Lower leg skin (tissue), 4 donors: ENCODE measurements at regions not wholly inside any gene's neighbourhood (a gene's known extent, or its start where the extent isn't known, plus 50 kb on each side); places are given as distances from the start of the nearest gene placed in this dataset.

Experiments
- DNase-seq, 2 donors: peaks; one replicate each; pipeline ENCODE4 v3.0.0-alpha.2; 2019; ENCODE audit warnings: low spot score in 2 of 2
- H3K4me3 ChIP-seq: fragments of 200-600 bp; sonication (generic); 2 replicates; pipeline ENCODE4 v1.5.1; 2017; ENCODE audit warnings: mild to moderate bottlenecking, low read depth; ENCODE audit not compliant: poor library complexity, severe bottlenecking
- CTCF ChIP-seq, 3 donors: fragments of 450-650 bp; IDR thresholded peaks; one replicate each; pipeline ENCODE4 v1.5.1; 2016; ENCODE audit warnings: antibody characterized with exemption in 3 of 3, mild to moderate bottlenecking in 3 of 3, moderate library complexity in 2 of 3
- POLR2A ChIP-seq, 2 donors: fragments of 450-650 bp; IDR thresholded peaks; one replicate each; pipeline ENCODE4 v1.6.1; 2016 to 2017; ENCODE audit warnings: antibody characterized with exemption in 2 of 2, mild to moderate bottlenecking in 1 of 2, moderate library complexity in 1 of 2
- WGBS, 2 donors: methylation state at CpG; one replicate each; pipeline ENCODE4 v1.1.5; 2018; 5-methylcytosine and 5-hydroxymethylcytosine counted together
- intact Hi-C: fragments of 100-400 bp; cut with DNase I; formaldehyde crosslinking; loops from one replicate; pipeline ENCODE4 v1.15.0; 2023; ENCODE audit warnings: low total_unique reads

GRCh38 chr9:108688051-108688450, 167.7 kb downstream of the ACTL7B start:
- intact Hi-C loops: no loop called here
- no peak overlapping the region for H3K4me3 ChIP-seq
- 84 to 88% methylated on average over 3 of the region's 3 CpGs for WGBS, 2 donors
- TF ChIP-seq POLR2A (IDR thresholded peaks at IDR 0.05) (no peak), CTCF (IDR thresholded peaks at IDR 0.05) (no peak)
- peak in 1 of 2 donors; percentile 5 for DNase-seq

GRCh38 chr9:108687006-108687987, 168.5 kb downstream of the ACTL7B start:
- TF ChIP-seq CTCF (IDR thresholded peaks at IDR 0.05): no peak
- no peak for TF ChIP-seq POLR2A (IDR thresholded peaks at IDR 0.05)
- DNase-seq: peak in 1 of 2 donors; percentile 36
- no peak overlapping the region for H3K4me3 ChIP-seq
- WGBS, 2 donors: 49 to 54% methylated on average over 8 of the region's 8 CpGs
- intact Hi-C loops: no loop called here

DNA sequence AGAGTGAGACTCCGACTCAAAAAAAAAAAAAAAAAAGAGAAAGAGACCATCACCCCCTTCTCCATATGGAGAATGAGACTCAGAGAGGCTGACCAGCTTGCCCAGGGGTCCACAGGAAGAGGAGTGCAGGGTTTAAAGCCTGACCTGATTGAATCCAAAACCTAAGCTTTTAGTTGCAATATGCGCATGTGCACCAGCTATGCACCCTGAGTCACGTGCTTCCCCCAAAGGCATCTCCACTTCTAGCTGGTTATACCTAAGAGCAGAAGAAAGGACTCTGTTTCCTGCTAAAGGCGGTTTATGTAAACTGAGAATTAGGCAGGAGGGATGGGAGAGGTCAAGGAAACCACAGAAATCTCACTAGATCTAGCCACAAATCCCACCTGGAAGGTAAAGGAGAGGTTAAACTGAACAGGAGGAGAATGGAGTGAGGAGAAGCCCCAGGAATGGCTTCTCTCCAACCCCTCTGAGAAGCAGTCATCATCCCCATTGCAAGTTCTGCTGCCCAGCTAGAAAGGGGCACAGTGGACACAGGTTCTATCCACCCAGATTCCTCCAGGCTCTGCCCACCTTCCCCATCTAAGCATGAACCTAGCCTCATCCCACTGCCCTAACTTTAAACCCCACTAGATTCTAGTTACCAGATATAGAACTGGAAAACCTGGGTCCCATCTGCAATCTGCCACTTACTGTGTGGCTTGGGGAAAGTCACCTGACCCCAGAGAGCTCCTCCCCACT, 171.3 kb downstream of the ACTL7B start:
- no peak overlapping the region for H3K4me3 ChIP-seq
- no peak for TF ChIP-seq CTCF (IDR thresholded peaks at IDR 0.05)
- no peak for TF ChIP-seq POLR2A (IDR thresholded peaks at IDR 0.05)
- WGBS, 2 donors: 98% methylated on average over 4 of the region's 4 CpGs
- peak in 1 of 2 donors; percentile 17 for DNase-seq
- intact Hi-C loops: no loop called here

DNA sequence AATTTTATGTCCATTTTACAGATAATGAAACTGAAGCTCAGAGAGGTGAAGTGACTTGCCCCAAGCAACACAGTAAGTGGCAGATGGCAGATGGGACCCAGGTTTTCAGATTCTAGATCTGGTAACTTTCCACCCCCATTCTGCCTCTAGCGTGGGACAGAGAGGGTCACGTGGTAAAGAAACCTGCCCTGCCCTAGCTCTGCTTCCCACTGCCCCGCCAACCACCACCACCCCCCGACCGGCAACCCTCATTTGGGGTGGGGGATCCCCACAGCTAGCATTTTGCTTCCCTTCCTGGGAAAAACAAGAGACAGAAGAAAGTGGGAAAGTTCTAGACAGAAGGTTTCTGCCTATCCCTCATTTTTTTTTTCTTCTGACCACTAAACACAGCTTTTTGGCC, 172.5 kb downstream of the ACTL7B start:
- intact Hi-C loops: no loop called here
- peak in 1 of 2 donors; percentile 63 for DNase-seq
- TF ChIP-seq POLR2A (IDR thresholded peaks at IDR 0.05) (no peak), CTCF (IDR thresholded peaks at IDR 0.05) (no peak)
- no peak overlapping the region for H3K4me3 ChIP-seq
- WGBS, 2 donors: 88% methylated on average over 5 of the region's 5 CpGs

- 71 to 72% methylated on average over 10 of the region's 10 CpGs for WGBS, 2 donors
- TF ChIP-seq CTCF (IDR thresholded peaks at IDR 0.05): no peak
- no peak for TF ChIP-seq POLR2A (IDR thresholded peaks at IDR 0.05)
- no peak for DNase-seq
- intact Hi-C loops: no loop called here
- H3K4me3 ChIP-seq: no peak overlapping the region
These were observed 173.8 kb downstream of the ACTL7B start for GRCh38 chr9:108681851-108682590.
